Endothelial cell of umbilical vein (primary cell): ENCODE measurements at regions not wholly inside any gene's neighbourhood (a gene's known extent, or its start where the extent isn't known, plus 50 kb on each side); places are given as distances from the start of the nearest gene placed in this dataset.

Source experiments
- BruUV-seq: library from RNA; stranded (reverse); fragments of 400-500 nt; replicated peaks from 2 replicates; lab custom pipeline; 2021; lab: Mats Ljungman, UMichigan
- CTCF ChIA-PET: fragments of 300-600, 350-600 bp; sonication (Branson Sonifier 250); formaldehyde crosslinking; loops from one replicate; lab custom pipeline; 2021; ENCODE audit warnings: antibody characterized with exemption, inconsistent platforms; lab: Charles Lee
- POLR2A ChIA-PET: fragments of 300-600, 350-600 bp; sonication (Branson Sonifier 250); formaldehyde crosslinking; loops from one replicate; lab custom pipeline; 2021; ENCODE audit warnings: antibody characterized with exemption, inconsistent platforms; lab: Charles Lee
- DNase-seq: peaks from one replicate; pipeline ENCODE4 v3.0.0-alpha.2; 2011; ENCODE audit warnings: low read depth, low spot score
- FAIRE-seq: peaks from 2 replicates; lab custom pipeline; 2011; peaks lifted over from hg19 to GRCh38; lab: Jason Lieb, UNC
- H2AFZ ChIP-seq: 2 replicates; pipeline ENCODE4 v1.6.0; 2012; ENCODE audit warnings: low read depth, low read length, control low read depth, inconsistent platforms
- H3K27ac ChIP-seq: 2 replicates; pipeline ENCODE4 v1.5.1; 2011; ENCODE audit warnings: low read depth, mild to moderate bottlenecking, control low read depth, low read length, moderate library complexity; ENCODE audit not compliant: insufficient read depth
- H3K27me3 ChIP-seq, 2 experiments: 2 replicates each; pipeline versions ENCODE4 v1.6.0 to v1.6.1; 2011; ENCODE audit warnings: low read length in 2 of 2, mixed read lengths in 1 of 2; ENCODE audit not compliant: control insufficient read depth in 2 of 2, insufficient read depth in 2 of 2
- H3K36me3 ChIP-seq, 2 experiments: 2 replicates in 1 of 2; 3 replicates in 1 of 2; pipeline ENCODE4 v1.5.1; 2011; ENCODE audit warnings: low read length in 2 of 2, mild to moderate bottlenecking in 1 of 2, moderate library complexity in 1 of 2; ENCODE audit not compliant: control insufficient read depth in 2 of 2, insufficient read depth in 2 of 2; ENCODE audit errors: extremely low read depth in 1 of 2
- H3K4me1 ChIP-seq: 3 replicates; pipeline ENCODE4 v1.5.1; 2011; ENCODE audit warnings: mild to moderate bottlenecking, low read length; ENCODE audit not compliant: control insufficient read depth, insufficient read depth; ENCODE audit errors: extremely low read depth
- H3K4me2 ChIP-seq: 2 replicates; pipeline ENCODE4 v1.6.1; 2011; ENCODE audit warnings: low read length, control low read depth, mixed read lengths; ENCODE audit not compliant: insufficient read depth
- H3K4me3 ChIP-seq, 3 experiments: fragments of 200-600 bp in 1 of 3; sonication (generic), shearing (Covaris generic) in 1 of 3; replicated peaks in 1 of 3; 2 replicates each; pipeline ENCODE4 v1.5.1; 2011 to 2016; ENCODE audit warnings: control low read depth in 3 of 3, low read length in 3 of 3, mild to moderate bottlenecking in 2 of 3, inconsistent platforms in 1 of 3, low read depth in 1 of 3, moderate library complexity in 1 of 3; ENCODE audit not compliant: insufficient read depth in 1 of 3
- H3K79me2 ChIP-seq: 2 replicates; pipeline ENCODE4 v1.6.0; 2012; ENCODE audit warnings: low read length, inconsistent platforms; ENCODE audit not compliant: control insufficient read depth, insufficient read depth
- H3K9ac ChIP-seq: replicated peaks from 2 replicates; pipeline ENCODE3; 2011; ENCODE audit warnings: low read length, control low read depth; ENCODE audit not compliant: insufficient read depth; ENCODE audit errors: extremely low read depth
- H3K9me1 ChIP-seq: replicated peaks from 3 replicates; pipeline ENCODE4 v1.6.0; 2011; ENCODE audit warnings: mild to moderate bottlenecking, low read length; ENCODE audit not compliant: control insufficient read depth, insufficient read depth; ENCODE audit errors: extremely low read depth
- H3K9me3 ChIP-seq: replicated peaks from 2 replicates; pipeline ENCODE4 v1.5.1; 2012; ENCODE audit warnings: low read length, inconsistent platforms; ENCODE audit not compliant: control insufficient read depth, insufficient read depth
- H4K20me1 ChIP-seq: replicated peaks from 2 replicates; pipeline ENCODE3; 2011; ENCODE audit warnings: mild to moderate bottlenecking, low read length; ENCODE audit not compliant: control insufficient read depth, insufficient read depth; ENCODE audit errors: extremely low read depth
- EZH2 ChIP-seq: IDR thresholded peaks from 2 replicates; pipeline ENCODE4 v1.6.1; 2012; ENCODE audit warnings: borderline replicate concordance, low read depth, mild to moderate bottlenecking, moderate library complexity, low read length, inconsistent platforms; ENCODE audit not compliant: severe bottlenecking
- FOS ChIP-seq: IDR thresholded peaks from 2 replicates; pipeline ENCODE4 v1.6.1; 2011; ENCODE audit warnings: mild to moderate bottlenecking, low read length, moderate library complexity, borderline replicate concordance; ENCODE audit not compliant: insufficient read depth
- GATA2 ChIP-seq: IDR thresholded peaks from 2 replicates; pipeline ENCODE4 v1.7.0; 2011; ENCODE audit warnings: low read depth, mild to moderate bottlenecking, moderate library complexity, mixed read lengths, low read length; ENCODE audit not compliant: insufficient read length, insufficient read depth
- JUN ChIP-seq: IDR thresholded peaks from 2 replicates; pipeline ENCODE4 v1.6.1; 2011; ENCODE audit warnings: borderline replicate concordance, low read depth; ENCODE audit not compliant: insufficient read length, insufficient read depth
- MYC ChIP-seq: IDR thresholded peaks from one replicate; pipeline ENCODE4 v1.6.1; 2011; ENCODE audit warnings: mild to moderate bottlenecking, low read depth, low read length
- POLR2A ChIP-seq: IDR thresholded peaks from 2 replicates; pipeline ENCODE4 v1.6.1; 2012; ENCODE audit warnings: low read depth, mild to moderate bottlenecking, control low read depth, low read length
- POLR2AphosphoS5 ChIP-seq: IDR thresholded peaks from 2 replicates; pipeline ENCODE4 v1.6.1; 2012; ENCODE audit warnings: low read depth, mild to moderate bottlenecking, control low read depth, low read length, moderate library complexity; ENCODE audit not compliant: insufficient read depth
- dilution Hi-C: fragments of 300-500 bp; cut with MboI; formaldehyde crosslinking; loops from one replicate; pipeline ENCODE4 v1.15.0; 2019; ENCODE audit warnings: low sequenced_read_pairs; ENCODE audit not compliant: extremely low pct_ligation_motif_present
- intact Hi-C: fragments of 100-400 bp; cut with micrococcal nuclease; formaldehyde crosslinking; loops from one replicate; pipeline ENCODE4 v1.10.0; 2022
- TF ChIP-seq, protein P1 (sequence below): IDR thresholded peaks from 2 replicates; pipeline ENCODE4 v1.6.1; 2011; ENCODE audit not compliant: insufficient read depth, insufficient read length
- TF ChIP-seq, protein P2 (sequence below), 2 donors: IDR thresholded peaks; 1 replicate in 1 of 2; 2 replicates in 1 of 2; pipeline ENCODE4 v1.5.1; 2011; ENCODE audit warnings: low read length in 2 of 2, mild to moderate bottlenecking in 2 of 2, moderate library complexity in 2 of 2, control low read depth in 1 of 2, inconsistent platforms in 1 of 2, low read depth in 1 of 2; ENCODE audit not compliant: insufficient read depth in 1 of 2; ENCODE audit errors: extremely low read depth in 1 of 2

DNA sequence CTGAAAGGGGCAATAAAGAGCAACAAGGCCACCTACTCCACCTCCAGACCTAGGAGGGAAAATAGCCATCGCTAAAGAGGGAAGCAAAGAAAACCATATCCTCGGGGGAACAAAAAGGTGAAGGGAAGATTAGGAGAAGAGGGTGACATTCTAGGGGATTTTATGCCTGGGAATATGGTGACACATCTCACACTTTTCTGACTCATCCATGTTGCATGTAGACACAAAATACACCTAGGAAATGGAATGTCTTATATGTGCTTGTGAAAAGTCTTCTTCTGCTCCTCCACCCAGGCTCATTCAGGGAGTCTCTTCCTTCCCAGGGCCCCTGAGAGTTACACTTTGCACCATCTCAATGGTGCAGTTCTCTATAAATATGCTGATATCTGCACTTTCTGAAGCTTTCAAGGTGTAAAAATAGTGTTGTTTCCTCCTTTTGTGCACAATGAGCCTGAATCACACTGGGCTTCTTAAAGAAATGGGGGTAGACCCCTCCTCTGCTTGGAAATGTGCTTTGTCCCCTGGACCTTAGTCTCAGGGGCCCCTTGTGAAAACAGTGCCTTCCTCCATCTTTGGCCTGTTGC, 195.9 kb downstream of the CYYR1 start:
- H3K27me3 ChIP-seq, result no peaks in the 10 kb centered on the region
- ChIA-PET POLR2A (no interaction called here), CTCF (no interaction called here)
- intact Hi-C loops, result no loop called here
- DNase-seq (no peak), FAIRE-seq (no peak)
- no peak overlapping the region for H3K27ac ChIP-seq
- H3K79me2 ChIP-seq, result no peaks in the 10 kb centered on the region
- no peaks in the 10 kb centered on the region for H3K9me3 ChIP-seq
- H4K20me1 ChIP-seq, result no peaks in the 10 kb centered on the region
- no peak overlapping the region for H3K9ac ChIP-seq
- H2AFZ ChIP-seq, result no peak overlapping the region
- no peaks in the 10 kb centered on the region for H3K36me3 ChIP-seq
- no peaks in the 10 kb centered on the region for H3K4me1 ChIP-seq
- dilution Hi-C loops, result no loop called here
- no TSS peak for BruUV-seq
- TF ChIP-seq EZH2 (no peak), POLR2A (no peak), GATA2 (no peak), POLR2AphosphoS5 (no peak), FOS (no peak), MYC (no peak), JUN (no peak)
- TF ChIP-seq, protein P1, sequence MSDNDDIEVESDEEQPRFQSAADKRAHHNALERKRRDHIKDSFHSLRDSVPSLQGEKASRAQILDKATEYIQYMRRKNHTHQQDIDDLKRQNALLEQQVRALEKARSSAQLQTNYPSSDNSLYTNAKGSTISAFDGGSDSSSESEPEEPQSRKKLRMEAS, result no peak
- TF ChIP-seq, protein P2, sequence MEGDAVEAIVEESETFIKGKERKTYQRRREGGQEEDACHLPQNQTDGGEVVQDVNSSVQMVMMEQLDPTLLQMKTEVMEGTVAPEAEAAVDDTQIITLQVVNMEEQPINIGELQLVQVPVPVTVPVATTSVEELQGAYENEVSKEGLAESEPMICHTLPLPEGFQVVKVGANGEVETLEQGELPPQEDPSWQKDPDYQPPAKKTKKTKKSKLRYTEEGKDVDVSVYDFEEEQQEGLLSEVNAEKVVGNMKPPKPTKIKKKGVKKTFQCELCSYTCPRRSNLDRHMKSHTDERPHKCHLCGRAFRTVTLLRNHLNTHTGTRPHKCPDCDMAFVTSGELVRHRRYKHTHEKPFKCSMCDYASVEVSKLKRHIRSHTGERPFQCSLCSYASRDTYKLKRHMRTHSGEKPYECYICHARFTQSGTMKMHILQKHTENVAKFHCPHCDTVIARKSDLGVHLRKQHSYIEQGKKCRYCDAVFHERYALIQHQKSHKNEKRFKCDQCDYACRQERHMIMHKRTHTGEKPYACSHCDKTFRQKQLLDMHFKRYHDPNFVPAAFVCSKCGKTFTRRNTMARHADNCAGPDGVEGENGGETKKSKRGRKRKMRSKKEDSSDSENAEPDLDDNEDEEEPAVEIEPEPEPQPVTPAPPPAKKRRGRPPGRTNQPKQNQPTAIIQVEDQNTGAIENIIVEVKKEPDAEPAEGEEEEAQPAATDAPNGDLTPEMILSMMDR (IDR thresholded peaks at IDR 0.05; ENCODE audit: extremely low read depth in 1 of 2, insufficient read depth in 1 of 2, low read depth in 1 of 2, low read length in 2 of 2), result no peak
- H3K4me2 ChIP-seq, result no peak overlapping the region
- H3K4me3 ChIP-seq, result no peak overlapping the region
- H3K9me1 ChIP-seq, result no peaks in the 10 kb centered on the region
